ENCODE measurements at regions not wholly inside any gene's neighbourhood (a gene's known extent, or its start where the extent isn't known, plus 50 kb on each side); places are given as distances from the start of the nearest gene placed in this dataset.
"Not testable (repeated sequence)": the region's sequence is repeated elsewhere in the genome, so short reads cannot be mapped to it uniquely, and the experiment has no call there.

GRCh38 chr3:148513096-148513543 is 184.6 kb upstream of the AGTR1 start:
- no peak overlapping the region for H3K4me3 ChIP-seq
- no peaks in the 10 kb centered on the region for H3K36me3 ChIP-seq
- intact Hi-C loops (cut with DNase I), result no loop called here
- H3K27ac ChIP-seq, result no peak overlapping the region
- H3K4me1 ChIP-seq, result no peaks in the 10 kb centered on the region
- DNase-seq (no peak), ATAC-seq (no peak)
- H3K9me3 ChIP-seq, result no peaks in the 10 kb centered on the region
- no peak for TF ChIP-seq POLR2A (IDR thresholded peaks at IDR 0.05)
- TF ChIP-seq CTCF (IDR thresholded peaks at IDR 0.05), result no peak
- no peaks in the 10 kb centered on the region for H3K27me3 ChIP-seq

GRCh38 chr3:148518520-148518919 is 179.2 kb upstream of the AGTR1 start:
- no peak for ATAC-seq

GRCh38 chr3:148525621-148526020 is 172.1 kb upstream of the AGTR1 start:
- H3K4me3 ChIP-seq; DNase-seq; H3K36me3 ChIP-seq; H3K27ac ChIP-seq; H3K4me1 ChIP-seq; ATAC-seq; H3K27me3 ChIP-seq; intact Hi-C loops (cut with DNase I): not testable (repeated sequence)
- peaks cover 0 to 16% (median 6%) of the 10 kb centered on the region in 12 donors for H3K9me3 ChIP-seq
- 81 to 88% (median 86%) methylated on average over 13 of the region's 13 CpGs for WGBS, 4 donors

More at GRCh38 chr3:148518520-148518919, 179.2 kb upstream of the AGTR1 start:
- intact Hi-C loops (cut with DNase I), result no loop called here
- H3K4me1 ChIP-seq, result no peaks in the 10 kb centered on the region
- DNase-seq, result no peak
- no peaks in the 10 kb centered on the region for H3K9me3 ChIP-seq
- H3K27me3 ChIP-seq, result no peaks in the 10 kb centered on the region
- no peaks in the 10 kb centered on the region for H3K36me3 ChIP-seq
- no peak overlapping the region for H3K4me3 ChIP-seq
- no peak for TF ChIP-seq CTCF (IDR thresholded peaks at IDR 0.05)
- no peak for TF ChIP-seq POLR2A (IDR thresholded peaks at IDR 0.05)
- no peak overlapping the region for H3K27ac ChIP-seq

- Histone ChIP-seq H3K36me3 (no peaks in the 10 kb centered on the region), H3K9me3 (peaks cover 0 to 16% (median 6%) of the 10 kb centered on the region in 12 donors), H3K4me3 (no peak overlapping the region), H3K4me1 (peaks cover 0 to 5% (median 0%) of the 10 kb centered on the region in 12 donors), H3K27me3 (no peaks in the 10 kb centered on the region), H3K27ac (no peak overlapping the region)
- TF ChIP-seq CTCF (IDR thresholded peaks at IDR 0.05) (no peak), POLR2A (IDR thresholded peaks at IDR 0.05) (no peak)
- intact Hi-C loops (cut with DNase I), result no loop called here
- DNase-seq, result no peak
- no peak for ATAC-seq
Observed at GRCh38 chr3:148528024-148528423, 169.7 kb upstream of the AGTR1 start.

- Histone ChIP-seq H3K9me3 (peaks cover 0 to 9% (median 5%) of the 10 kb centered on the region in 12 donors), H3K27me3 (no peaks in the 10 kb centered on the region), H3K4me3 (no peak overlapping the region), H3K27ac (no peak overlapping the region), H3K36me3 (no peaks in the 10 kb centered on the region), H3K4me1 (peaks cover 0 to 5% (median 0%) of the 10 kb centered on the region in 12 donors)
- DNase-seq (no peak), ATAC-seq (no peak)
- intact Hi-C loops (cut with DNase I), result no loop called here
- TF ChIP-seq POLR2A (IDR thresholded peaks at IDR 0.05), result no peak
- no peak for TF ChIP-seq CTCF (IDR thresholded peaks at IDR 0.05)
- WGBS, 4 donors, result 71 to 83% (median 79%) methylated on average over 2 of the region's 2 CpGs
Observed at GRCh38 chr3:148531836-148532235, 165.9 kb upstream of the AGTR1 start.
